Fibroblast of lung (primary cell): ENCODE measurements at regions not wholly inside any gene's neighbourhood (a gene's known extent, or its start where the extent isn't known, plus 50 kb on each side); places are given as distances from the start of the nearest gene placed in this dataset.

ENCODE experiments used
- DNase-seq, 2 donors: peaks; one replicate each; pipeline versions ENCODE4 v3.0.0 to v3.0.0-alpha.2; 2010; ENCODE audit warnings: low read depth in 2 of 2
- H2AFZ ChIP-seq: 2 replicates; pipeline ENCODE4 v1.5.1; 2012; ENCODE audit warnings: low read length, control low read depth, inconsistent platforms
- H3K27ac ChIP-seq: 2 replicates; pipeline ENCODE4 v1.5.1; 2011; ENCODE audit warnings: low read length, control low read depth; ENCODE audit not compliant: insufficient read depth
- H3K27me3 ChIP-seq: 2 replicates; pipeline ENCODE4 v1.5.1; 2011; ENCODE audit warnings: mild to moderate bottlenecking, low read length; ENCODE audit not compliant: control insufficient read depth, insufficient read depth
- H3K36me3 ChIP-seq: 2 replicates; pipeline ENCODE4 v1.5.1; 2011; ENCODE audit warnings: low read length; ENCODE audit not compliant: control insufficient read depth, insufficient read depth
- H3K4me1 ChIP-seq: 2 replicates; pipeline ENCODE4 v1.5.1; 2011; ENCODE audit warnings: low read length; ENCODE audit not compliant: control insufficient read depth, insufficient read depth; ENCODE audit errors: extremely low read depth
- H3K4me2 ChIP-seq: 2 replicates; pipeline ENCODE4 v1.5.1; 2011; ENCODE audit warnings: low read length, control low read depth; ENCODE audit not compliant: insufficient read depth; ENCODE audit errors: extremely low read depth
- H3K4me3 ChIP-seq, 4 experiments: fragments of 200-600 bp in 1 of 4; sonication (generic) in 1 of 4; replicated peaks in 1 of 4; 2 replicates each; pipeline ENCODE4 v1.5.1; 2011 to 2016; ENCODE audit warnings: low read length in 4 of 4, low read depth in 3 of 4, mild to moderate bottlenecking in 3 of 4, control low read depth in 2 of 4, inconsistent platforms in 1 of 4, mixed read lengths in 1 of 4; ENCODE audit not compliant: insufficient read depth in 1 of 4; ENCODE audit errors: control extremely low read depth in 1 of 4
- H3K79me2 ChIP-seq: 2 replicates; pipeline ENCODE4 v1.5.1; 2012; ENCODE audit warnings: mild to moderate bottlenecking, low read length, inconsistent platforms; ENCODE audit not compliant: control insufficient read depth, insufficient read depth
- H3K9ac ChIP-seq: 2 replicates; pipeline ENCODE4 v1.5.1; 2011; ENCODE audit warnings: mild to moderate bottlenecking, low read length, control low read depth; ENCODE audit not compliant: insufficient read depth
- H3K9me3 ChIP-seq: 2 replicates; pipeline ENCODE4 v1.5.1; 2012; ENCODE audit warnings: low read depth, low read length; ENCODE audit not compliant: control insufficient read depth, insufficient read depth
- H4K20me1 ChIP-seq: 2 replicates; pipeline ENCODE4 v1.5.1; 2011; ENCODE audit warnings: low read length; ENCODE audit not compliant: control insufficient read depth, insufficient read depth; ENCODE audit errors: extremely low read depth
- CTCF ChIP-seq, 2 donors: IDR thresholded peaks in 1 of 2; conservative IDR thresholded peaks in 1 of 2; 1 replicate in 1 of 2; 2 replicates in 1 of 2; pipeline ENCODE4 v1.5.1; 2011 to 2012; ENCODE audit warnings: low read length in 2 of 2, control low read depth in 1 of 2, inconsistent platforms in 1 of 2, low read depth in 1 of 2, mild to moderate bottlenecking in 1 of 2
- EZH2 ChIP-seq: IDR thresholded peaks from 2 replicates; pipeline ENCODE4 v1.5.1; 2012; ENCODE audit warnings: low read length, control low read depth, mild to moderate bottlenecking; ENCODE audit errors: missing control alignments

GRCh38 chr11:122176651-122177050 lies 60.6 kb upstream of the BLID start:
- Histone ChIP-seq H3K4me3 (peak overlapping the region; percentile 70 to 96 (median 78)), H3K79me2 (peaks cover 81% of the 10 kb centered on the region), H3K27me3 (no peaks in the 10 kb centered on the region), H3K9ac (no peak overlapping the region), H3K27ac (peak overlapping the region; percentile 84), H3K4me1 (peaks cover 27% of the 10 kb centered on the region), H2AFZ (no peak overlapping the region), H3K4me2 (peak overlapping the region; percentile 80), H4K20me1 (no peaks in the 10 kb centered on the region), H3K36me3 (peaks cover 13% of the 10 kb centered on the region), H3K9me3 (no peaks in the 10 kb centered on the region)
- peak in 1 of 2 donors; percentile 69 for DNase-seq
- no peak for TF ChIP-seq CTCF (conservative IDR thresholded peaks at IDR 0.05 in 1 of 2, IDR thresholded peaks at IDR 0.05 in 1 of 2; ENCODE audit: low read depth in 1 of 2, low read length in 2 of 2)

GRCh38 chr11:122175306-122175705 lies 59.3 kb upstream of the BLID start:
- TF ChIP-seq CTCF (conservative IDR thresholded peaks at IDR 0.05 in 1 of 2, IDR thresholded peaks at IDR 0.05 in 1 of 2; ENCODE audit: low read depth in 1 of 2, low read length in 2 of 2) (no peak), EZH2 (no peak)
- Histone ChIP-seq H3K9me3 (no peaks in the 10 kb centered on the region), H3K27me3 (no peaks in the 10 kb centered on the region), H2AFZ (no peak overlapping the region), H3K4me1 (peaks cover 30% of the 10 kb centered on the region), H3K36me3 (peaks cover 13% of the 10 kb centered on the region), H3K27ac (peak overlapping the region; percentile 49), H3K4me2 (peak overlapping the region; percentile 80), H3K4me3 (peak overlapping the region; percentile 6 to 96 (median 16)), H3K9ac (no peak overlapping the region), H3K79me2 (peaks cover 95% of the 10 kb centered on the region), H4K20me1 (no peaks in the 10 kb centered on the region)
- DNase-seq: no peak

- peaks cover 14% of the 10 kb centered on the region for H3K36me3 ChIP-seq
- no peak for TF ChIP-seq EZH2
- TF ChIP-seq CTCF (conservative IDR thresholded peaks at IDR 0.05 in 1 of 2, IDR thresholded peaks at IDR 0.05 in 1 of 2; ENCODE audit: low read depth in 1 of 2, low read length in 2 of 2): no peak
- no peaks in the 10 kb centered on the region for H3K9me3 ChIP-seq
- H3K27ac ChIP-seq: no peak overlapping the region
- H3K4me3 ChIP-seq: peak overlapping the region in 2 of 4 experiments; percentile 2 to 33
- H2AFZ ChIP-seq: no peak overlapping the region
- peaks cover 35% of the 10 kb centered on the region for H3K4me1 ChIP-seq
- no peak for DNase-seq
- peak overlapping the region; percentile 80 for H3K4me2 ChIP-seq
- H3K27me3 ChIP-seq: no peaks in the 10 kb centered on the region
- no peaks in the 10 kb centered on the region for H4K20me1 ChIP-seq
- H3K9ac ChIP-seq: no peak overlapping the region
- peaks cover 98% of the 10 kb centered on the region for H3K79me2 ChIP-seq
These were observed 57.6 kb upstream of the BLID start for GRCh38 chr11:122173587-122173986.
